ENCODE measurements at regions not wholly inside any gene's neighbourhood (a gene's known extent, or its start where the extent isn't known, plus 50 kb on each side); places are given as distances from the start of the nearest gene placed in this dataset.
A peak's percentile ranks its signal among the peaks of the same experiment; 100 is the strongest.

GRCh38 chr2:145691659-145692058 lies 1171.7 kb upstream of the ZEB2 start:
- no peak overlapping the region for H3K27ac ChIP-seq
- TF ChIP-seq CTCF (IDR thresholded peaks at IDR 0.05; ENCODE audit: low read depth, low read length), result no peak
- no peaks in the 10 kb centered on the region for H3K9me3 ChIP-seq (ENCODE audit: low read depth)
- no peaks in the 10 kb centered on the region for H3K36me3 ChIP-seq
- no peak for DNase-seq (ENCODE audit: low read depth in 1 of 2, low spot score in 1 of 2)
- H3K27me3 ChIP-seq, result no peaks in the 10 kb centered on the region
- no peaks in the 10 kb centered on the region for H3K4me1 ChIP-seq (ENCODE audit: low read depth)
- no peak overlapping the region for H3K4me3 ChIP-seq

- Histone ChIP-seq H3K36me3 (no peaks in the 10 kb centered on the region), H3K9me3 (ENCODE audit: low read depth) (no peaks in the 10 kb centered on the region), H3K27ac (no peak overlapping the region), H3K4me3 (no peak overlapping the region), H3K27me3 (no peaks in the 10 kb centered on the region), H3K4me1 (ENCODE audit: low read depth) (no peaks in the 10 kb centered on the region)
- DNase-seq (ENCODE audit: low read depth in 1 of 2, low spot score in 1 of 2), result peak in 1 of 2 donors; percentile 44
- no peak for TF ChIP-seq CTCF (IDR thresholded peaks at IDR 0.05; ENCODE audit: low read depth, low read length)
These were observed 1170.4 kb upstream of the ZEB2 start for GRCh38 chr2:145690183-145690778.

GRCh38 chr2:145689277-145689676 lies 1169.4 kb upstream of the ZEB2 start:
- Histone ChIP-seq H3K27me3 (no peaks in the 10 kb centered on the region), H3K4me1 (ENCODE audit: low read depth) (no peaks in the 10 kb centered on the region), H3K27ac (no peak overlapping the region), H3K36me3 (no peaks in the 10 kb centered on the region), H3K4me3 (no peak overlapping the region), H3K9me3 (ENCODE audit: low read depth) (no peaks in the 10 kb centered on the region)
- no peak for TF ChIP-seq CTCF (IDR thresholded peaks at IDR 0.05; ENCODE audit: low read depth, low read length)
- no peak for DNase-seq (ENCODE audit: low read depth in 1 of 2, low spot score in 1 of 2)

GRCh38 chr2:145688156-145688555 lies 1168.2 kb upstream of the ZEB2 start:
- no peaks in the 10 kb centered on the region for H3K4me1 ChIP-seq (ENCODE audit: low read depth)
- H3K9me3 ChIP-seq (ENCODE audit: low read depth), result no peaks in the 10 kb centered on the region
- no peak overlapping the region for H3K27ac ChIP-seq
- H3K27me3 ChIP-seq, result no peaks in the 10 kb centered on the region
- no peak overlapping the region for H3K4me3 ChIP-seq
- DNase-seq (ENCODE audit: low read depth in 1 of 2, low spot score in 1 of 2), result no peak
- no peaks in the 10 kb centered on the region for H3K36me3 ChIP-seq
- TF ChIP-seq CTCF (IDR thresholded peaks at IDR 0.05; ENCODE audit: low read depth, low read length), result no peak

GRCh38 chr2:145687442-145688134 lies 1167.7 kb upstream of the ZEB2 start:
- DNase-seq (ENCODE audit: low read depth in 1 of 2, low spot score in 1 of 2), result peak in 1 of 2 donors; percentile 66
- H3K9me3 ChIP-seq (ENCODE audit: low read depth), result no peaks in the 10 kb centered on the region
- H3K27me3 ChIP-seq, result no peaks in the 10 kb centered on the region
- no peaks in the 10 kb centered on the region for H3K4me1 ChIP-seq (ENCODE audit: low read depth)
- no peaks in the 10 kb centered on the region for H3K36me3 ChIP-seq
- no peak overlapping the region for H3K4me3 ChIP-seq
- TF ChIP-seq CTCF (IDR thresholded peaks at IDR 0.05; ENCODE audit: low read depth, low read length), result no peak
- no peak overlapping the region for H3K27ac ChIP-seq
